ENCODE measurements at regions not wholly inside any gene's neighbourhood (a gene's known extent, or its start where the extent isn't known, plus 50 kb on each side); places are given as distances from the start of the nearest gene placed in this dataset.

DNA sequence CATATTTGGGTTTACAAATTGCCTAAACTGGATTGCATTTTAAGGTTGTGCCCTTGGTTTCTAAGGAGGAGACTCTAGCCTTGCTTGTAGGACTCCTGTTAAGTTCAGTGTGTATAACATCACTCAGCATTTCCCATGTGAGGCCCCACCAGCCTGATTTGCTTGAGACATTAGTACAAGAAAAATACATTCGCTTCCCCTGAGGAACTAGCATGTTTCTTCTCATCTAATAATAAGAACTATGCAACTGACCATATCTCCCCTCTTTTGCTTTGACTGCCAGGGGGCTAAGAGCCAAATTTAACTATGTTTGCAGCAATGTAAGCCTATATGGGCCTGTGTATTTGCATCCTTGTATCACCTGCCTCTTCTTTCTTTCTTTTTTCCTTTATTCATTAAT, 737.9 kb downstream of the INHBA start:
- Histone ChIP-seq H3K27ac (ENCODE audit: low read length) (no peak overlapping the region), H3K4me3 (ENCODE audit: low read length) (no peak overlapping the region), H3K9ac (ENCODE audit: low read length) (no peak overlapping the region), H3K9me3 (ENCODE audit: control insufficient read depth, low read depth, low read length) (no peaks in the 10 kb centered on the region), H3K4me1 (ENCODE audit: control insufficient read depth, low read depth, low read length) (no peaks in the 10 kb centered on the region), H3K36me3 (ENCODE audit: control insufficient read depth, low read depth, low read length) (no peaks in the 10 kb centered on the region), H3K27me3 (ENCODE audit: control insufficient read depth, insufficient read depth, low read length) (no peaks in the 10 kb centered on the region)

DNA sequence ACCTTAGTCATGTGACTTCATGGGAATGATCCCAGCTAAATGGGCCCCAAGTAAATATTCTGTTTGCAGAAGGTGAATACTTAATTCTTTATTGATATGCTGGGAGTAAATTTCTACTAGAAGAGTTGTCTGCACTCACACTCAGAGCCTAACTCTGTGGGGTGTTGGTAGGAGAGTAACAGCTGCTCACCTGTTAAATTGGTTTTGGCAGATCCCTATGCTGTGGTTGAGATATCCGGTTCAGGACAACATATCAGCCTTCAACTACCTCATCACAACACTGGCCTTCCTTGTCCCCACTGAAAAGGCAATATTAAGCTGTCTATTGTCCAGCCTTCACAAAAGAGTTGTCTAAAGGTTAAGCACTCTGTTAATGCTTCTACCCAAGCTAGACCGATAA, 738.3 kb downstream of the INHBA start:
- H3K4me1 ChIP-seq (ENCODE audit: control insufficient read depth, low read depth, low read length), result no peaks in the 10 kb centered on the region
- H3K36me3 ChIP-seq (ENCODE audit: control insufficient read depth, low read depth, low read length), result no peaks in the 10 kb centered on the region
- no peaks in the 10 kb centered on the region for H3K27me3 ChIP-seq (ENCODE audit: control insufficient read depth, insufficient read depth, low read length)
- no peak overlapping the region for H3K9ac ChIP-seq (ENCODE audit: low read length)
- no peak overlapping the region for H3K27ac ChIP-seq (ENCODE audit: low read length)
- no peaks in the 10 kb centered on the region for H3K9me3 ChIP-seq (ENCODE audit: control insufficient read depth, low read depth, low read length)
- no peak overlapping the region for H3K4me3 ChIP-seq (ENCODE audit: low read length)

DNA sequence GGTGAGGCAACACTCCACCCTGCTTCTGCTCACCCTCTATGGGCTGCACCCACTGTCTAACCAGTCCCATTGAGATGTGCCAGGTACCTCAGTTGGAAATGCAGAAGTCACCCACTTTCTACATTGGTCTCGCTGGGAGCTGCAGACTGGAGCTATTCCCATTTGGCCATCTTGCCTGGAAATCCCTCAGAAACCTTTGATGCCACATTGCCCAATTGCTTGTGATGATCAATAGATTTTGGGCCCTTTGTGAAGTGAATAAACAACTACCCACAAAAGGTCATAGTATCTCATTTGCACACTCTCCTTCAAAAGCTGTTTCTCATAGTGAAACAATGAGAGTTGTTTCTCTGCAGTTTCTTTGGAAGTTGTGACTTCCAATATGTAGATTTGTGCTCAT, 742.9 kb downstream of the INHBA start:
- Histone ChIP-seq H3K9ac (ENCODE audit: low read length) (no peak overlapping the region), H3K9me3 (ENCODE audit: control insufficient read depth, low read depth, low read length) (no peaks in the 10 kb centered on the region), H3K4me3 (ENCODE audit: low read length) (no peak overlapping the region), H3K27ac (ENCODE audit: low read length) (no peak overlapping the region), H3K4me1 (ENCODE audit: control insufficient read depth, low read depth, low read length) (no peaks in the 10 kb centered on the region), H3K27me3 (ENCODE audit: control insufficient read depth, insufficient read depth, low read length) (no peaks in the 10 kb centered on the region), H3K36me3 (ENCODE audit: control insufficient read depth, low read depth, low read length) (no peaks in the 10 kb centered on the region)

DNA sequence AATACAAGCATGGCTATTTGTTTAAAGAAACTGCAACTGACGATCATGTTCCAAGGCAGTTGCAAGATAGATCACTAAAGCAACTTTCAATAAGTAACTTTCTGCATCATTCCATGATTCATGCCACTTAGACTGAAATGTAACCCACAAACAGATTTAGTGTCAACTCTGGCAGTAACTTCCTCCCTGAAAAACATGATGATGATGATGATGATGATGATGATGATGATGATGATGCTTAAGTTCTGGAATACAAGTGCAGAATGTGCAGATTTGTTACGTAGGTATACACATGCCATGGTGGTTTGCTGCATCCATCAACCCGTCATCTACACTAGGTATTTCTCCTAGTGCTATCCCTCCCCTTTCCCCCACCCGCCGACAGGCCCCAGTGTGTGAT, 754.7 kb downstream of the INHBA start:
- Histone ChIP-seq H3K27ac (ENCODE audit: low read length) (no peak overlapping the region), H3K4me1 (ENCODE audit: control insufficient read depth, low read depth, low read length) (no peaks in the 10 kb centered on the region), H3K9me3 (ENCODE audit: control insufficient read depth, low read depth, low read length) (no peaks in the 10 kb centered on the region), H3K27me3 (ENCODE audit: control insufficient read depth, insufficient read depth, low read length) (no peaks in the 10 kb centered on the region), H3K9ac (ENCODE audit: low read length) (no peak overlapping the region), H3K4me3 (ENCODE audit: low read length) (no peak overlapping the region), H3K36me3 (ENCODE audit: control insufficient read depth, low read depth, low read length) (no peaks in the 10 kb centered on the region)

DNA sequence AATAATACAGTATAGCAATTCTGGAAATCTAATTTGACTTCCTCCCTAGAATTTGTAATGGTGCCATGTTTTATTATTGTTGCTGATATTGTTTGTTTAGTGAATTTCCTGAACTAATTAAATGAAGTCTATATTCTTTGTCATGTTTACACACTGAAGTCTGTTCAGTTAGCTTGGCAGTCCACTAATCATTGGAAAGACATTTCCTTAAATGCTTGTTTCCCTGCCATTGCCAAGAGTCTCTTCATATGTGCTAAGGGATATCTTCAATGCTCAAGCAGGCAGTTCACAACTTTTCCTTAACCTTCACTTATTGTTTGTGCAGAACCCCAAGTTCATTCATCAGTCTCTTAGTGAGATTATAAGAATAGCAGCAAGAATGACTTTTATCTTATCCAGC, 755.3 kb downstream of the INHBA start:
- Histone ChIP-seq H3K27ac (ENCODE audit: low read length) (no peak overlapping the region), H3K4me1 (ENCODE audit: control insufficient read depth, low read depth, low read length) (no peaks in the 10 kb centered on the region), H3K4me3 (ENCODE audit: low read length) (no peak overlapping the region), H3K9me3 (ENCODE audit: control insufficient read depth, low read depth, low read length) (no peaks in the 10 kb centered on the region), H3K36me3 (ENCODE audit: control insufficient read depth, low read depth, low read length) (no peaks in the 10 kb centered on the region), H3K27me3 (ENCODE audit: control insufficient read depth, insufficient read depth, low read length) (no peaks in the 10 kb centered on the region), H3K9ac (ENCODE audit: low read length) (no peak overlapping the region)

DNA sequence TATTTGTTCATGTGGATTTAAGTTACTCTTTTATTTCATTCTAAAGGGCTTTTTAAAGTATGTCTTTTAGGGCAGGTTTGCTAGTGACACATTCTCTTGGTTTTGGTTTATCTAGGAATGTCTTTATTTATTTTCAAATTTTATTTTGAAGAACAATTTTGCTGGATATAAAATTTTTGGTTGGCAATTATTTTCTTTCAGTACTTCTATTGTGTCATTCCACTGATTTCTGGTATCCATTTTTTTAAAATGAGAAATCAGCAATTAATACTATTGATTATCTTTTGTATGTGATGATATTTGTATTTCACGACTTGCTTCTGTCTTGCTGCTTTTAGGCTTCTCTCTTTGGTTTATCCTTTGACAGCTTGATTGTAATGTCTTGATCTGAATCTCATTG, 756.3 kb downstream of the INHBA start:
- no peaks in the 10 kb centered on the region for H3K9me3 ChIP-seq (ENCODE audit: control insufficient read depth, low read depth, low read length)
- no peaks in the 10 kb centered on the region for H3K36me3 ChIP-seq (ENCODE audit: control insufficient read depth, low read depth, low read length)
- no peaks in the 10 kb centered on the region for H3K27me3 ChIP-seq (ENCODE audit: control insufficient read depth, insufficient read depth, low read length)
- no peak overlapping the region for H3K4me3 ChIP-seq (ENCODE audit: low read length)
- no peaks in the 10 kb centered on the region for H3K4me1 ChIP-seq (ENCODE audit: control insufficient read depth, low read depth, low read length)
- H3K27ac ChIP-seq (ENCODE audit: low read length), result no peak overlapping the region
- H3K9ac ChIP-seq (ENCODE audit: low read length), result no peak overlapping the region

DNA sequence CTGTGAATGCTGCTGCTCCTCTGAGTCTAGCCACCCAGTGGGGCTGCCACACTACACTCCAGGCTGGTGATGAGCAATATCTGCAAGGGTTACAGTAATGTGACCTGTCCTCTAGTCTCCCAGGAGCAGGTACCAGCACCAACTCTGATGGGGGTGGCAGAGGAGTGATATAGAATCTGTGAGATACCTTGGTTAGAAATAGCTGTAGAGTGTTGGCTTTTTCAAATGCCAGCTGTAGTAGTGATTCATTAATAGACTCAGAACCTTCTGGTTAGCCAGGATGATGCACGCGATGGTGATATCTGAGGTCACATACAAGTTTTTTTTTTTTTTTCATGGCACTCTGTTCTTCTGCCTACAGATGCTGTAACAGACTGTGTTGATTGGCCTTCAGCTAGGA, 757.1 kb downstream of the INHBA start:
- Histone ChIP-seq H3K27me3 (ENCODE audit: control insufficient read depth, insufficient read depth, low read length) (no peaks in the 10 kb centered on the region), H3K27ac (ENCODE audit: low read length) (no peak overlapping the region), H3K9ac (ENCODE audit: low read length) (no peak overlapping the region), H3K4me1 (ENCODE audit: control insufficient read depth, low read depth, low read length) (no peaks in the 10 kb centered on the region), H3K9me3 (ENCODE audit: control insufficient read depth, low read depth, low read length) (no peaks in the 10 kb centered on the region), H3K4me3 (ENCODE audit: low read length) (no peak overlapping the region), H3K36me3 (ENCODE audit: control insufficient read depth, low read depth, low read length) (no peaks in the 10 kb centered on the region)

DNA sequence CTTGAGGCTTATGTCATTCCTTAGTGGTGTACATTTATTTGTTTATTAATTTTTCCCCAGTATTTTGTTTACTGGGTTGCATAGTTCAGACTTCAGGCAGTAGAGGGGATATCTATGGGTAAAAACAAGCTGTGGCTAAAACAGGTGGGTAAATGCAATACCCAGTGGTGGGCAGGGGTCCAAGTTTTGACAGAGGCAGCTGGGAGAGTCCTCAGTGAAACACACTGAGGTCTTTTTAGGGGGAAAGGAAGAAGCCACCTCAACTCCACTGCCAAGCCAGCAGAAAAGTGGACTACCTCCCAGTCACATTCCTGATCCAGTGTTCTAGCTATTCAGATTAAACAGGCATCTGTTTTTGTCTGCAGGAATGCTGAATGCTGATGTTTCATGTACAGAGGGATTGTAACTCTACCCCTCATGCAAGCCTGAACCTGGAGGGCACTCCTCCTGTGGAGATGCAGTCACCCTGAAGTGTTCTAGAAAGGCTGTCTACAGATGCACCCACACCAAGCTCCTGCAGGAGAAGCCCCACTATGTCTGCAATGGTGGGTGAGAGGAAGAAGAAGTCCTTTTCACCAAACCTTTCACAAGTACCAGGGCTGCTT, 757.8 kb downstream of the INHBA start:
- Histone ChIP-seq H3K27ac (ENCODE audit: low read length) (no peak overlapping the region), H3K27me3 (ENCODE audit: control insufficient read depth, insufficient read depth, low read length) (no peaks in the 10 kb centered on the region), H3K36me3 (ENCODE audit: control insufficient read depth, low read depth, low read length) (no peaks in the 10 kb centered on the region), H3K9ac (ENCODE audit: low read length) (no peak overlapping the region), H3K4me1 (ENCODE audit: control insufficient read depth, low read depth, low read length) (no peaks in the 10 kb centered on the region), H3K4me3 (ENCODE audit: low read length) (no peak overlapping the region), H3K9me3 (ENCODE audit: control insufficient read depth, low read depth, low read length) (no peaks in the 10 kb centered on the region)

DNA sequence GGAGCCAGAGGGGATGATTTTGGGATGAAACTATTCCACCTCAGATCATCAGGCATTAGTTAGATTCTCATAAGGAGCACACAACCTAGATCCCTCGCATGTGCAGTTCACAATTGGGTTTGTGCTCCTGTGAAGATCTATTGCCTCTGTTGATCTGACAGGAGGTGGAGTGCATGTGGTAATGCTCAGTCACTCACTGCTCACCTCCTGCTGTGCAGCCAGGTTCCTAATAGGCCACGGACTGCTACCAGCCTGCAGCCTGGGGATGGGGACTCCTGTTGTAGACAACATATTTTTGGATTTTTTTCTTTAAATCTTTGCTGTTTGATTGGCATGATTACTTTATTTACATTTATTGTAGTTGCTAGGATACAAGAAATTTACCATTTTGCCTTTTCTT, 765.0 kb downstream of the INHBA start:
- no peaks in the 10 kb centered on the region for H3K27me3 ChIP-seq (ENCODE audit: control insufficient read depth, insufficient read depth, low read length)
- H3K27ac ChIP-seq (ENCODE audit: low read length), result no peak overlapping the region
- no peak overlapping the region for H3K9ac ChIP-seq (ENCODE audit: low read length)
- no peaks in the 10 kb centered on the region for H3K4me1 ChIP-seq (ENCODE audit: control insufficient read depth, low read depth, low read length)
- H3K9me3 ChIP-seq (ENCODE audit: control insufficient read depth, low read depth, low read length), result peaks cover 2% of the 10 kb centered on the region
- no peak overlapping the region for H3K4me3 ChIP-seq (ENCODE audit: low read length)
- H3K36me3 ChIP-seq (ENCODE audit: control insufficient read depth, low read depth, low read length), result no peaks in the 10 kb centered on the region

DNA sequence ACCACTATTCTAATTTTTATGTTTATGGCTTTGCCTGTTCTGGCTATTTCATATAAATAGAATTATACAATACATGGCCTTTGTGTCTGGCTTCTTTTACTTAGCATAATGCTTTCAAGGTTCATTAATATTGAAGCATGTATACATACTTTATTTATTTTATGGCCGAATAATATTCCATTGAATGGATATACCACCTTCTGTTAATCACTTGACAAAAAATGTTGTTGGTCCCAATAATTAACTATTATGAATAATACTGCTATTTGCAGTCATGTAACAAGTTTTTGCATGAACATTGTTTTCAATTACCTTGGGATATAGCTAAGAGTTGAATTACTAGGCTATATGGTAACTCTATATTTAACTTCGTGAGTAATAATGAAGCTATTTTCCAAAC, 767.5 kb downstream of the INHBA start:
- H3K36me3 ChIP-seq (ENCODE audit: control insufficient read depth, low read depth, low read length), result no peaks in the 10 kb centered on the region
- H3K27me3 ChIP-seq (ENCODE audit: control insufficient read depth, insufficient read depth, low read length), result no peaks in the 10 kb centered on the region
- peaks cover 2% of the 10 kb centered on the region for H3K9me3 ChIP-seq (ENCODE audit: control insufficient read depth, low read depth, low read length)
- no peaks in the 10 kb centered on the region for H3K4me1 ChIP-seq (ENCODE audit: control insufficient read depth, low read depth, low read length)
- H3K4me3 ChIP-seq (ENCODE audit: low read length), result no peak overlapping the region
- H3K9ac ChIP-seq (ENCODE audit: low read length), result no peak overlapping the region
- H3K27ac ChIP-seq (ENCODE audit: low read length), result no peak overlapping the region

DNA sequence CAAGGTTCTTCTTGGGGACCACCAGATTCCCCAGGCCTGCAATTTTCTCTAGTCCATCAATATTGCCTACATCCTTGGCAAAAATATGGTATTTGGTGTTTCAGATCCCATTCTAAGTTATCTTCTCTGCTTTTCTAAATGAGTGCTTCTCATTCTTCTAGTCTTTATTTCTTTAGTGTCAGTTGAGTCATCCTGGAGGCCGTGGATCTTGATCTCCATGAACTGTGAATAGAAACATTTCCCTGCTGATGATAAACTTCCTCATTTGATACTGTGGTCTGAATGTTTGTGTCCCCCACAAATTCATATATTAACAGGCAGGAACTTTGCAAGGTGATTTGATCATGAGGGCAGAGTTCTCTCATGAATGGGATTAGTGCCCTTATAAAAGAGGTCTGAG, 779.3 kb downstream of the INHBA start:
- Histone ChIP-seq H3K4me1 (ENCODE audit: control insufficient read depth, low read depth, low read length) (no peaks in the 10 kb centered on the region), H3K27ac (ENCODE audit: low read length) (no peak overlapping the region), H3K4me3 (ENCODE audit: low read length) (no peak overlapping the region), H3K36me3 (ENCODE audit: control insufficient read depth, low read depth, low read length) (no peaks in the 10 kb centered on the region), H3K9me3 (ENCODE audit: control insufficient read depth, low read depth, low read length) (no peaks in the 10 kb centered on the region), H3K9ac (ENCODE audit: low read length) (no peak overlapping the region), H3K27me3 (ENCODE audit: control insufficient read depth, insufficient read depth, low read length) (no peaks in the 10 kb centered on the region)

DNA sequence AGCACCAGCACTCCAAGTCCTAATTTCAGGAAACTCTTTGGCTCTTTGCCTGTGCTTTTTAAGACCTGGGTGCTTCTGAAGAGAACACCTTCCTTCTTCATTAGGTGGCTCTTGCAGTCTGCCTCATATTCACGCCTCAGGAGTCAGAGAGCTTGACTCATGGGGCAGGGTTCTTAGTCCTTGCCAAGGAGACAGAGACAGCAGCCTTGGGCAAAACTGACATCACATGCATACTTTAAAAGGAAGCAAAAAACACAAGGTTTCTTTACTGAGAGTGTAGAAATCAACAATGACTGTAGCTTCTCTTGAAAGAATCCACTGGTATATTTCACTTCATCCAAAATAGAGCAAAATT, 780.6 kb downstream of the INHBA start:
- H3K27ac ChIP-seq (ENCODE audit: low read length), result no peak overlapping the region
- no peaks in the 10 kb centered on the region for H3K36me3 ChIP-seq (ENCODE audit: control insufficient read depth, low read depth, low read length)
- no peaks in the 10 kb centered on the region for H3K27me3 ChIP-seq (ENCODE audit: control insufficient read depth, insufficient read depth, low read length)
- no peaks in the 10 kb centered on the region for H3K9me3 ChIP-seq (ENCODE audit: control insufficient read depth, low read depth, low read length)
- H3K4me3 ChIP-seq (ENCODE audit: low read length), result no peak overlapping the region
- H3K4me1 ChIP-seq (ENCODE audit: control insufficient read depth, low read depth, low read length), result no peaks in the 10 kb centered on the region
- H3K9ac ChIP-seq (ENCODE audit: low read length), result no peak overlapping the region
